ENCODE measurements at regions not wholly inside any gene's neighbourhood (a gene's known extent, or its start where the extent isn't known, plus 50 kb on each side); places are given as distances from the start of the nearest gene placed in this dataset.

- no peaks in the 10 kb centered on the region for H3K9me3 ChIP-seq (ENCODE audit: control insufficient read depth in 1 of 2, low read length in 2 of 2)
- no peak overlapping the region for H3K9ac ChIP-seq (ENCODE audit: low read depth in 1 of 2, low read length in 2 of 2)
- H3K27me3 ChIP-seq (ENCODE audit: control insufficient read depth in 1 of 2, insufficient read depth in 2 of 2, low read length in 2 of 2), result no peaks in the 10 kb centered on the region
- no peaks in the 10 kb centered on the region for H3K36me3 ChIP-seq (ENCODE audit: control insufficient read depth in 1 of 2, insufficient read depth in 2 of 2, low read length in 2 of 2)
- no peak overlapping the region for H3K27ac ChIP-seq (ENCODE audit: low read depth, low read length)
- no peak overlapping the region for H3K4me3 ChIP-seq (ENCODE audit: low read depth in 1 of 2, low read length in 2 of 2)
- no peaks in the 10 kb centered on the region for H3K4me1 ChIP-seq (ENCODE audit: control insufficient read depth in 1 of 2, insufficient read depth in 2 of 2, low read length in 2 of 2)
Measured at GRCh38 chr2:10985260-10985659, 73.5 kb downstream of the KCNF1 start.

DNA sequence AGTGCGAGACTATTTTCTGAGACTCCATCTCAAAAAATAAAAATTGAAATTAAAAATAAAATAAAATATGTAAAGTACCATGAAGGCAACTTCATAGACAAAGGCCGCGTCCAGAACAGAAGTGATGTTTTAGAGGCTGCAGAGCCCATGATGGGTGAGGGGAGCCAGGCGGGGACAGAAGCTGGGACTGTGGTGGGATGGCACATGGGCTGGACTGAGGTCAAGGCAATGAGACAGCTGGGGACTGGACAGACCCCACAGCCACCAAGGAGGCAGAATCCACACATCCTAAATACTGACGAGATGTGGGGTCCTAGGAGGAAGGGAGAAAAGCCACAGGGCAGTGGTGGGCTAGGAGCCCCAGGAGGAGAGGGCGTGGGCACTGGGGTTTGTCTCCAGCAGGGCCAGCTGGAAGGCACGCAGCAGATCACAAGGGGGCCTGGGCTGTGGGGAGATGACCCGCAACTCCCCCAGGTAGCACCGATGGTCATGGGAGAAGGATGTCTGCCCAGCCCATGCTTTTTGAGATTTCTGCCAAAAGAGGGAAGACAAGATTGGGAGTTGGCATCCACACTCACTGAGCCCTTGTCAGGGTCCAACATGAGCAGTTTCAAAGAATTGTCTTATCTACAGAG, 74.3 kb downstream of the KCNF1 start:
- Histone ChIP-seq H3K27me3 (ENCODE audit: control insufficient read depth in 1 of 2, insufficient read depth in 2 of 2, low read length in 2 of 2) (no peaks in the 10 kb centered on the region), H3K36me3 (ENCODE audit: control insufficient read depth in 1 of 2, insufficient read depth in 2 of 2, low read length in 2 of 2) (no peaks in the 10 kb centered on the region), H3K4me1 (ENCODE audit: control insufficient read depth in 1 of 2, insufficient read depth in 2 of 2, low read length in 2 of 2) (no peaks in the 10 kb centered on the region), H3K4me3 (ENCODE audit: low read depth in 1 of 2, low read length in 2 of 2) (no peak overlapping the region), H3K9me3 (ENCODE audit: control insufficient read depth in 1 of 2, low read length in 2 of 2) (no peaks in the 10 kb centered on the region), H3K9ac (ENCODE audit: low read depth in 1 of 2, low read length in 2 of 2) (no peak overlapping the region), H3K27ac (ENCODE audit: low read depth, low read length) (no peak overlapping the region)

DNA sequence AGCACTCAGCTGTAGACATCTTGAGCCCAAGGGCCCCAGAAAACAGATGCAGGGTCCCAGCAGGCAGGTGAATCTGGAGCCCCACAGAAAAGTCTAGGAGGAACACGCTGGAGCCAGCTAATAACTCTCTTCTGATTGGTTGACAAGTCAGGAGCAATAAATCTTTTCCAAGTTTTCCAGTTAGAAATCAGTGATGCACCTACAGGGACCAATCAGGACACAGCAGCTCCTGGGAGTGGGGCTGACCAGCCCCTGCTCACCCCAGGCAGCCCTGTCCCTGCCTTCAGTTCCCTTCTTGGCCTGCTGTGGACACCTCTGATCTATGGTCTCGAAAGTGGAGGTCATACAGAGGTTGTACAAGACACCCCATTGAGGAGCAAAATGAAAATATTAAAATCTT, 75.7 kb downstream of the KCNF1 start:
- no peak overlapping the region for H3K4me3 ChIP-seq (ENCODE audit: low read depth in 1 of 2, low read length in 2 of 2)
- no peaks in the 10 kb centered on the region for H3K27me3 ChIP-seq (ENCODE audit: control insufficient read depth in 1 of 2, insufficient read depth in 2 of 2, low read length in 2 of 2)
- no peaks in the 10 kb centered on the region for H3K9me3 ChIP-seq (ENCODE audit: control insufficient read depth in 1 of 2, low read length in 2 of 2)

GRCh38 chr2:10987861-10988260, 76.1 kb downstream of the KCNF1 start:
- Histone ChIP-seq H3K27me3 (ENCODE audit: control insufficient read depth in 1 of 2, insufficient read depth in 2 of 2, low read length in 2 of 2) (no peaks in the 10 kb centered on the region), H3K36me3 (ENCODE audit: control insufficient read depth in 1 of 2, insufficient read depth in 2 of 2, low read length in 2 of 2) (no peaks in the 10 kb centered on the region), H3K9ac (ENCODE audit: low read depth in 1 of 2, low read length in 2 of 2) (no peak overlapping the region), H3K4me3 (ENCODE audit: low read depth in 1 of 2, low read length in 2 of 2) (no peak overlapping the region), H3K4me1 (ENCODE audit: control insufficient read depth in 1 of 2, insufficient read depth in 2 of 2, low read length in 2 of 2) (no peaks in the 10 kb centered on the region), H3K27ac (ENCODE audit: low read depth, low read length) (no peak overlapping the region), H3K9me3 (ENCODE audit: control insufficient read depth in 1 of 2, low read length in 2 of 2) (no peaks in the 10 kb centered on the region)

More for the DNA sequence above, 75.7 kb downstream of the KCNF1 start:
- no peaks in the 10 kb centered on the region for H3K4me1 ChIP-seq (ENCODE audit: control insufficient read depth in 1 of 2, insufficient read depth in 2 of 2, low read length in 2 of 2)
- H3K27ac ChIP-seq (ENCODE audit: low read depth, low read length), result no peak overlapping the region
- H3K36me3 ChIP-seq (ENCODE audit: control insufficient read depth in 1 of 2, insufficient read depth in 2 of 2, low read length in 2 of 2), result no peaks in the 10 kb centered on the region
- H3K9ac ChIP-seq (ENCODE audit: low read depth in 1 of 2, low read length in 2 of 2), result no peak overlapping the region

DNA sequence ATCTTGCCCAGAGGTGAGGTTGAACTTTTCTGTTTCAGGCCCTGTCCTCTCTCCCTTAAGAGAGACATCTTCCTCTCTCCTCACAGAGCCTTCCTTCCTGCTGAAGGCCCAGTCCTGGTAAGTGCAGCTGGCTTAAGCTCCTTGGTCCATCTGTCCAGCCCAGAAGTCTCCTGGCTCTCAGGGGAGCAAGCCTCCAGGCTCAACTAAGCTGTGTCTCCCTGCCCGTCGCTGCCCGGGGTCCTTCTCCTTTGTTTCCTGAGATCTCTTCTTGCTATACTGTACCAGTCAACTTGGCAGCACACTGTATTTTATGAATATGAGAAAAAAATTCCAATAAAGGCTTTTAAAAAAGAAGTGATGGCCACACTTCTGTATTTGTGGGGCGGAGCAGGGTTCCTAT, 77.4 kb downstream of the KCNF1 start:
- no peaks in the 10 kb centered on the region for H3K36me3 ChIP-seq (ENCODE audit: control insufficient read depth in 1 of 2, insufficient read depth in 2 of 2, low read length in 2 of 2)
- no peaks in the 10 kb centered on the region for H3K9me3 ChIP-seq (ENCODE audit: control insufficient read depth in 1 of 2, low read length in 2 of 2)
- H3K4me3 ChIP-seq (ENCODE audit: low read depth in 1 of 2, low read length in 2 of 2), result no peak overlapping the region
- no peak overlapping the region for H3K9ac ChIP-seq (ENCODE audit: low read depth in 1 of 2, low read length in 2 of 2)
- H3K27ac ChIP-seq (ENCODE audit: low read depth, low read length), result no peak overlapping the region
- no peaks in the 10 kb centered on the region for H3K4me1 ChIP-seq (ENCODE audit: control insufficient read depth in 1 of 2, insufficient read depth in 2 of 2, low read length in 2 of 2)
- H3K27me3 ChIP-seq (ENCODE audit: control insufficient read depth in 1 of 2, insufficient read depth in 2 of 2, low read length in 2 of 2), result no peaks in the 10 kb centered on the region

DNA sequence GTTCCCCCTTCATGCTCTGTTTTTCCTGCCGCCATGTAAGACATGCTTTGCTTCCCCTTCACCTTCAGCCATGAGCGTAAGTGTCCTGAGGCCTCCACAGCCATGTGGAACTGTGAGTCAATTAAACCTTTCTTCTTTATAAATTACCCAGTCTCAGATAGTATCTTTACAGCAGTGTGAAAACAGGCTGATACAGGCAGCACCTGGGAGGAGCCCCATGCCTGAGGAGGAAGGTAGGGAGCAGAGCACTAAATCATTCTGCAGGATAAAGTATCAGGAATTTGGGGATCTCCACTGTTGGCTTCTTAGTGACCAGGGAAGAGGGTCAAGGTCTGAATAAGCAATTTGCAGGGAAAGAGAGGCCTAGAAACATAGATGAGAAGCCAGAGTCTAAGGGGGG, 78.0 kb downstream of the KCNF1 start:
- no peak overlapping the region for H3K4me3 ChIP-seq (ENCODE audit: low read depth in 1 of 2, low read length in 2 of 2)
- no peak overlapping the region for H3K9ac ChIP-seq (ENCODE audit: low read depth in 1 of 2, low read length in 2 of 2)
- no peaks in the 10 kb centered on the region for H3K9me3 ChIP-seq (ENCODE audit: control insufficient read depth in 1 of 2, low read length in 2 of 2)
- H3K4me1 ChIP-seq (ENCODE audit: control insufficient read depth in 1 of 2, insufficient read depth in 2 of 2, low read length in 2 of 2), result no peaks in the 10 kb centered on the region
- no peaks in the 10 kb centered on the region for H3K27me3 ChIP-seq (ENCODE audit: control insufficient read depth in 1 of 2, insufficient read depth in 2 of 2, low read length in 2 of 2)
- H3K36me3 ChIP-seq (ENCODE audit: control insufficient read depth in 1 of 2, insufficient read depth in 2 of 2, low read length in 2 of 2), result no peaks in the 10 kb centered on the region
- no peak overlapping the region for H3K27ac ChIP-seq (ENCODE audit: low read depth, low read length)

DNA sequence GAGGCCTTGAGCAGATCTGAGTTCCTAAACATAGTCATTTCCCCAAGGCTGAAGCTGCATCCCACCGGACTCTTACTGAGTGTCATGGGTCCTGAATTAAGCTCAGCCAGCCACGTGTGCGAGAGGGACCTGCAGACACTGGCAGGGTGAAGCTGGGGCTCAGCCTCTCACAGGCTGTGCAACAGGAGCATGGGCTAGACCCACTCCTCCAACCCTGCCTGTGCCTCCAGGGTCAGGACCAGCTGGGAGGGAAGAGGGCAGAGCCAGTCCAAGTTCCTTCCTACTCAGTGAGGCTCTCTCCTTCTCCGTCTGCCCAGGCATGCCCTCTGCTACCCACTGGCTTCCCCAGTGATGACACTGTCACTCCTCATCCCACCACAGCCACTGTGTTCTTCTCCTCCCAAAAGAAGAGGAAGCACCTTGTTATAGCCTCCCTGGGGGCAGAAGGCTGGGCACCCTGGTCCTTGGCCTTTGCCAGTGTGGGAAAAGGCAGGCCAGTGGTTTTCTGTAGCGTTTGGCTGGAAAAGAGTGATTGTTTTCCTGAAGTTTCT, 78.9 kb downstream of the KCNF1 start:
- Histone ChIP-seq H3K9me3 (ENCODE audit: control insufficient read depth in 1 of 2, low read length in 2 of 2) (no peaks in the 10 kb centered on the region), H3K36me3 (ENCODE audit: control insufficient read depth in 1 of 2, insufficient read depth in 2 of 2, low read length in 2 of 2) (no peaks in the 10 kb centered on the region), H3K4me3 (ENCODE audit: low read depth in 1 of 2, low read length in 2 of 2) (no peak overlapping the region)

DNA sequence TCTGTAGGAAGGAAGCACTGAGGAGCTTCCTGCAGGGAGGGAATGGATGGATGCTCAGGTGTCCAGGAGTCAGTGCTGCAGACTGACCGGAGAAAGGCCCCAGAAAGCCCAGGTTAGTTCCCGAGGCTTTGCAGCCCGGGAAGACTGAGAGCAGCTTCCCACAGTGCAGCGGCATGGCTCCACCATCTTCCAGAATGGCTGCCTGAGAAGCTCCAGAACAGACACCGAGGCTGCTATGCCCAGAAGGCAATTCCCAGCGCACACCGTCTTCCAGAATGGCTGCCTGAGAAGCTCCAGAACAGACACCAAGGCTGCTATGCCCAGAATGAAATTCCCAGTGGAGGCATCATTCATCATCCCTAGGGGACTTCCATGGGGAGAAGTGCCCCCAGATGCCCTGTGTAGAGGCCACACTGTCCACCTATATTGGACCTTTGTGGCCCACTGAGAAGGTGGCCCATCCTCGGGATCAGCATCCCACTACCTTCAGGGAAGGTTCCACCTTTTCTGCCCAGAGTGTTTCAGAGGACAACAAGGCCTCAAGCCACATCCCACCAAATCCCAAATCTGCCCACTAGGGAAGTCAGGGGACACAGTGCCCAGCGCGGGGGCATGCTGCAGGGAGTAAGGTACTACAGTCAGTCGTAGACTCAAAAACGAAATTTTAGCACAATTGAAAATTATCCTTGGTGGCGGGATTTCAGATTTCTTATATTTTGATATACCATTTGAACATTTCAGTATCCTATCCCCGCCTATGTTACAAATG, 80.5 kb downstream of the KCNF1 start:
- Histone ChIP-seq H3K4me3 (ENCODE audit: low read depth in 1 of 2, low read length in 2 of 2) (no peak overlapping the region), H3K36me3 (ENCODE audit: control insufficient read depth in 1 of 2, insufficient read depth in 2 of 2, low read length in 2 of 2) (no peaks in the 10 kb centered on the region), H3K27me3 (ENCODE audit: control insufficient read depth in 1 of 2, insufficient read depth in 2 of 2, low read length in 2 of 2) (no peaks in the 10 kb centered on the region), H3K9ac (ENCODE audit: low read depth in 1 of 2, low read length in 2 of 2) (no peak overlapping the region), H3K4me1 (ENCODE audit: control insufficient read depth in 1 of 2, insufficient read depth in 2 of 2, low read length in 2 of 2) (no peaks in the 10 kb centered on the region), H3K9me3 (ENCODE audit: control insufficient read depth in 1 of 2, low read length in 2 of 2) (no peaks in the 10 kb centered on the region), H3K27ac (ENCODE audit: low read depth, low read length) (no peak overlapping the region)

More for the DNA sequence above, 78.9 kb downstream of the KCNF1 start:
- Histone ChIP-seq H3K4me1 (ENCODE audit: control insufficient read depth in 1 of 2, insufficient read depth in 2 of 2, low read length in 2 of 2) (no peaks in the 10 kb centered on the region), H3K27me3 (ENCODE audit: control insufficient read depth in 1 of 2, insufficient read depth in 2 of 2, low read length in 2 of 2) (no peaks in the 10 kb centered on the region), H3K27ac (ENCODE audit: low read depth, low read length) (no peak overlapping the region), H3K9ac (ENCODE audit: low read depth in 1 of 2, low read length in 2 of 2) (no peak overlapping the region)

DNA sequence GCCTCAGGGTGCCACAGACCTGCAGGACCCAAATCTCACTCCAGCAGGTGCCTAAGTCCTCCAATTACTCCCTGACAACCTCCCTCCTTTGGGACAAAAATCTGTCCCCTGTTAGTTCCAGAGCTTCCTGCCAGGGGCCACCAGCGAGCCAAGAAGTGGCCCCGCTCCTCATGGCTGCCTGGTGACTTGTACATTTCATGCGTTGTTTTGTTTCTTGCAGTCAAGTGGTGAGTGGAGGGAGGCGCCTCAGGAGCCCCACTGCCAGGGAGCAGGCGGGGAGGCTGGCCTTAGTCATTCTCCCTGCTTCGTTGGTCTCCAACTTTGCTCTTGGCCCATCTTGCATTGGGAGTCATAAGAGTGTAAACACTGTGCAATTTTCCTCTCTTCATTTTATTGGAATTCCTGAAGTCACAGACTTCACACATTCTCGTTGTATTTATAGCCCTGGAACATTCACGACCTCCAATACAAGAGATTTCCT, 81.3 kb downstream of the KCNF1 start:
- H3K9ac ChIP-seq (ENCODE audit: low read depth in 1 of 2, low read length in 2 of 2), result no peak overlapping the region
- H3K36me3 ChIP-seq (ENCODE audit: control insufficient read depth in 1 of 2, insufficient read depth in 2 of 2, low read length in 2 of 2), result no peaks in the 10 kb centered on the region
- no peak overlapping the region for H3K4me3 ChIP-seq (ENCODE audit: low read depth in 1 of 2, low read length in 2 of 2)
- H3K9me3 ChIP-seq (ENCODE audit: control insufficient read depth in 1 of 2, low read length in 2 of 2), result no peaks in the 10 kb centered on the region
- no peaks in the 10 kb centered on the region for H3K4me1 ChIP-seq (ENCODE audit: control insufficient read depth in 1 of 2, insufficient read depth in 2 of 2, low read length in 2 of 2)
- no peak overlapping the region for H3K27ac ChIP-seq (ENCODE audit: low read depth, low read length)
- H3K27me3 ChIP-seq (ENCODE audit: control insufficient read depth in 1 of 2, insufficient read depth in 2 of 2, low read length in 2 of 2), result no peaks in the 10 kb centered on the region

- H3K27ac ChIP-seq (ENCODE audit: low read depth, low read length), result no peak overlapping the region
- no peak overlapping the region for H3K4me3 ChIP-seq (ENCODE audit: low read depth in 1 of 2, low read length in 2 of 2)
- no peaks in the 10 kb centered on the region for H3K4me1 ChIP-seq (ENCODE audit: control insufficient read depth in 1 of 2, insufficient read depth in 2 of 2, low read length in 2 of 2)
- H3K9me3 ChIP-seq (ENCODE audit: control insufficient read depth in 1 of 2, low read length in 2 of 2), result no peaks in the 10 kb centered on the region
- no peak overlapping the region for H3K9ac ChIP-seq (ENCODE audit: low read depth in 1 of 2, low read length in 2 of 2)
- no peaks in the 10 kb centered on the region for H3K36me3 ChIP-seq (ENCODE audit: control insufficient read depth in 1 of 2, insufficient read depth in 2 of 2, low read length in 2 of 2)
- H3K27me3 ChIP-seq (ENCODE audit: control insufficient read depth in 1 of 2, insufficient read depth in 2 of 2, low read length in 2 of 2), result no peaks in the 10 kb centered on the region
Measured at GRCh38 chr2:10995366-10995970, 83.7 kb downstream of the KCNF1 start.
